ENCODE measurements at regions not wholly inside any gene's neighbourhood (a gene's known extent, or its start where the extent isn't known, plus 50 kb on each side); places are given as distances from the start of the nearest gene placed in this dataset.

- Histone ChIP-seq H3K27ac (ENCODE audit: insufficient read length, low read depth, low read length) (no peak overlapping the region), H2BK120ac (ENCODE audit: low read depth, low read length, poor library complexity, severe bottlenecking) (no peak overlapping the region), H3K79me2 (ENCODE audit: insufficient read depth, low read length) (no peaks in the 10 kb centered on the region), H2BK5ac (ENCODE audit: insufficient read length, low read length) (no peak overlapping the region), H3T11ph (ENCODE audit: low read length) (no peak overlapping the region), H3K4ac (ENCODE audit: low read depth, low read length) (no peak overlapping the region), H3K4me2 (ENCODE audit: insufficient read depth, insufficient read length, low read length) (no peak overlapping the region), H2BK12ac (ENCODE audit: insufficient read length, low read depth, low read length) (no peak overlapping the region), H3K14ac (ENCODE audit: insufficient read depth, low read length) (no peak overlapping the region), H3K4me1 (ENCODE audit: insufficient read depth, low read length) (no peaks in the 10 kb centered on the region), H3K9ac (ENCODE audit: extremely low read depth, insufficient read length, low read length) (no peak overlapping the region), H2AK5ac (ENCODE audit: insufficient read length, low read length) (no peak overlapping the region), H3K27me3 (ENCODE audit: insufficient read depth, low read length) (no peaks in the 10 kb centered on the region), H4K20me1 (ENCODE audit: control insufficient read depth, insufficient read depth, insufficient read length) (no peaks in the 10 kb centered on the region), H3K23me2 (ENCODE audit: insufficient read length, low read depth, low read length, poor library complexity, severe bottlenecking) (no peaks in the 10 kb centered on the region), H3K18ac (ENCODE audit: insufficient read length, low read depth, low read length) (no peak overlapping the region), H2BK20ac (ENCODE audit: low read depth, low read length, poor library complexity, severe bottlenecking) (no peak overlapping the region), H3K23ac (ENCODE audit: insufficient read length, low read depth, low read length) (no peak overlapping the region), H3K56ac (ENCODE audit: insufficient read length, low read depth, low read length) (no peak overlapping the region), H2AFZ (ENCODE audit: low read length) (no peak overlapping the region), H3K79me1 (ENCODE audit: insufficient read depth, low read depth, low read length, poor library complexity, severe bottlenecking) (no peaks in the 10 kb centered on the region), H4K8ac (replicated peaks; ENCODE audit: insufficient read length, low read depth, low read length) (no peak overlapping the region), H3K9me3 (ENCODE audit: control insufficient read depth, low read depth, low read length) (no peaks in the 10 kb centered on the region), H4K91ac (ENCODE audit: insufficient read length, low read depth, low read length) (no peak overlapping the region), H4K5ac (ENCODE audit: insufficient read length, low read depth, low read length) (no peak overlapping the region), H2BK15ac (ENCODE audit: low read depth, low read length) (no peak overlapping the region)
- peaks cover 5 to 22% of the 10 kb centered on the region in 2 experiments for H3K4me1 Mint-ChIP-seq
- no CpG with 5 or more reads among the region's 3 CpGs for WGBS (ENCODE audit: extremely low coverage, insufficient read length, low lambda C conversion rate)
- no peaks in the 10 kb centered on the region for H3K27me3 Mint-ChIP-seq (ENCODE audit: low read depth)
- peaks cover 2 to 3% of the 10 kb centered on the region in 2 experiments; a peak in 3 of 5 replicates for H3K9me3 Mint-ChIP-seq
- DNase-seq, result no peak
- no peak overlapping the region for H3K27ac Mint-ChIP-seq
- H3K36me3 Mint-ChIP-seq (ENCODE audit: insufficient read depth in 1 of 3, low read depth in 3 of 3), result no peaks in the 10 kb centered on the region; a peak in 1 of 7 replicates
- no peak overlapping the region for H3K4me3 Mint-ChIP-seq
- TF ChIP-seq CTCF (conservative IDR thresholded peaks at IDR 0.05), result no peak; the same call in 2 of the 3 replicates
Measured at GRCh38 chr6:88359530-88360202, 193.5 kb upstream of the CNR1 start.

Measured in H9 (cell line).